Testis (tissue), 2 donors: ENCODE measurements at regions not wholly inside any gene's neighbourhood (a gene's known extent, or its start where the extent isn't known, plus 50 kb on each side); places are given as distances from the start of the nearest gene placed in this dataset.

Experiments
- DNase-seq: peaks from one replicate; pipeline ENCODE4 v3.0.0-alpha.2; 2019
- H3K27ac ChIP-seq, 2 donors: fragments of 200-600 bp; sonication (generic); one replicate each; pipeline ENCODE4 v1.5.1; 2019
- H3K27me3 ChIP-seq: fragments of 200-600 bp; sonication (generic); one replicate; pipeline ENCODE4 v1.5.1; 2019
- H3K36me3 ChIP-seq: fragments of 200-600 bp; sonication (generic); one replicate; pipeline ENCODE4 v1.5.1; 2017; ENCODE audit warnings: low read depth; ENCODE audit errors: missing control alignments
- H3K4me1 ChIP-seq: fragments of 200-600 bp; sonication (generic); one replicate; pipeline ENCODE4 v1.5.1; 2019
- H3K4me3 ChIP-seq, 2 donors: fragments of 200-600 bp; sonication (generic); one replicate each; pipeline ENCODE4 v1.5.1; 2017 to 2019
- H3K9me3 ChIP-seq: fragments of 200-600 bp; sonication (generic); one replicate; pipeline ENCODE4 v1.5.1; 2017
- POLR2A ChIP-seq: fragments of 450-650 bp; IDR thresholded peaks from one replicate; pipeline ENCODE4 v1.6.1; 2017; ENCODE audit warnings: antibody characterized with exemption, mild to moderate bottlenecking, moderate library complexity
- WGBS, 2 donors: methylation state at CpG; one replicate each; pipeline ENCODE4 v1.1.5; 2018; 5-methylcytosine and 5-hydroxymethylcytosine counted together
- intact Hi-C: fragments of 100-400 bp; cut with DNase I; formaldehyde crosslinking; loops from one replicate; pipeline ENCODE4 v1.15.1; 2023; ENCODE audit warnings: low total_unique reads
- TF ChIP-seq, protein P1 (sequence below), 3 experiments: fragments of 450-650 bp in 2 of 3; fragments of 200-600 bp in 1 of 3; sonication (generic) in 1 of 3; IDR thresholded peaks; one replicate each; pipeline ENCODE4 v1.5.1; 2016 to 2019; ENCODE audit warnings: antibody characterized with exemption in 3 of 3, mild to moderate bottlenecking in 2 of 3, moderate library complexity in 1 of 3

DNA sequence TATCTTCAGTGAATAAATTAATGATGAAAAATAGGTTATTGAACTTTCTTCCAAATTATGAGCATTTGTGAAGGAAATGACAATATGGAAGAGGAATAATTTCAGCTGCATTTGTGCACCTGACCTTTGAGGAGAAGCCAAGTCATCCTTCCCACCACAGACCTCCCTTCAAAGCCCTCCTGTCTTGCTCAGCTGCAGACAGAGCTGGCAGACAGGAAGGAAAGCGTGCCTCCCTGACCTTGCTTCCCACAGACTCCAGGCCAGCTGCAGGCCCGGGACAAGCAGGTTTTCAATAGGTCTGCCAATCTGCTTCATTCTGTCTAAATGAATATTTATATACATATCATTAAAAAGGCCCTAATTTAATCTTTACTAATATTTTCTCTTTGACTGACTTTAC is 152.9 kb upstream of the RBMS3 start:
- Histone ChIP-seq H3K27ac (no peak overlapping the region), H3K4me1 (no peaks in the 10 kb centered on the region), H3K36me3 (no peaks in the 10 kb centered on the region), H3K27me3 (no peaks in the 10 kb centered on the region), H3K9me3 (no peaks in the 10 kb centered on the region), H3K4me3 (no peak overlapping the region)
- intact Hi-C loops = no loop called here
- DNase-seq = no peak
- TF ChIP-seq POLR2A = no peak
- TF ChIP-seq, protein P1, sequence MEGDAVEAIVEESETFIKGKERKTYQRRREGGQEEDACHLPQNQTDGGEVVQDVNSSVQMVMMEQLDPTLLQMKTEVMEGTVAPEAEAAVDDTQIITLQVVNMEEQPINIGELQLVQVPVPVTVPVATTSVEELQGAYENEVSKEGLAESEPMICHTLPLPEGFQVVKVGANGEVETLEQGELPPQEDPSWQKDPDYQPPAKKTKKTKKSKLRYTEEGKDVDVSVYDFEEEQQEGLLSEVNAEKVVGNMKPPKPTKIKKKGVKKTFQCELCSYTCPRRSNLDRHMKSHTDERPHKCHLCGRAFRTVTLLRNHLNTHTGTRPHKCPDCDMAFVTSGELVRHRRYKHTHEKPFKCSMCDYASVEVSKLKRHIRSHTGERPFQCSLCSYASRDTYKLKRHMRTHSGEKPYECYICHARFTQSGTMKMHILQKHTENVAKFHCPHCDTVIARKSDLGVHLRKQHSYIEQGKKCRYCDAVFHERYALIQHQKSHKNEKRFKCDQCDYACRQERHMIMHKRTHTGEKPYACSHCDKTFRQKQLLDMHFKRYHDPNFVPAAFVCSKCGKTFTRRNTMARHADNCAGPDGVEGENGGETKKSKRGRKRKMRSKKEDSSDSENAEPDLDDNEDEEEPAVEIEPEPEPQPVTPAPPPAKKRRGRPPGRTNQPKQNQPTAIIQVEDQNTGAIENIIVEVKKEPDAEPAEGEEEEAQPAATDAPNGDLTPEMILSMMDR (IDR thresholded peaks at IDR 0.05) = no peak
- WGBS, 2 donors = 28 to 45% methylated on average over 2 of the region's 2 CpGs

DNA sequence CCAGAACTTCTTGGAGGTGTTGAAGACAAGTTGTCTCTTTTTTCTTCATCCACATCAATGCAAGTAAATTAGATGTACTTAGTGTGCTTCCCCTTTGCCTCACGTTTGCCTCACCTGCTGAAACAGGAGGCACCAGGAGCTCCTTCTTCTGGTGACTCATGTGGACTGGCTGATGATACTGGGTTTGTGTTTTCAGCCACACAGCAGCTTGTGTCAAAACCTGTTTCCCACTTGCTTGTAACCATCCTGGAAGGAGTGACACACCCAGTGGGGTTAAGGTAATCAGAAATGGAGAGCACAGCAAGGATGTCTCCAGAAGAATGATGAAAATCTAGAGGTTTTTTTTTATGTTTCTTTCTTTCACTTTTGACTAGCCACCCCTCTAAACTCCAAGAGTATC is 143.3 kb upstream of the RBMS3 start:
- H3K36me3 ChIP-seq = no peaks in the 10 kb centered on the region
- H3K27ac ChIP-seq = no peak overlapping the region
- WGBS, 2 donors = 89 to 100% methylated on average over 1 of the region's 1 CpG
- H3K4me3 ChIP-seq = no peak overlapping the region
- no peaks in the 10 kb centered on the region for H3K27me3 ChIP-seq
- H3K4me1 ChIP-seq = peaks cover 3% of the 10 kb centered on the region
- intact Hi-C loops = no loop called here
- no peaks in the 10 kb centered on the region for H3K9me3 ChIP-seq
- TF ChIP-seq, protein P1 (IDR thresholded peaks at IDR 0.05) = no peak
- no peak for TF ChIP-seq POLR2A
- DNase-seq = no peak

DNA sequence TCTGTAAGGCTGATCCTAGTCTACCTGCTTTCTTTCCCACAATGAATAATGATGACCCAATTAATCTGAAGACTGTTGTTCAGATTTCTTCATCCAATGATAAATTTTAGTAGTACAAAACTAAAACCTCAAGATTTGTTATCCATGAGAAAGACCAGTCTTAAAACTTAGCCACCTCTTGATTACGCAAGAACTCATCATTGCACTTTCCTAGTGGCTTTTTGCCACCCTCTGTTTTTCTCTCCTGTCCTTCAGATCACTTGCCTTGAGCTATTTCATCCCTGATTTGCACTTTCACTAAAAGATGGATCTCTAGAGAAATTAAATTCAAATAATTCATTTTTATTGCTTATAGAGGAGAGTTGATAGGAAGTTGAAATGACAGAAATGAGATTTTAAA is 142.7 kb upstream of the RBMS3 start:
- Histone ChIP-seq H3K27me3 (no peaks in the 10 kb centered on the region), H3K4me1 (peaks cover 3% of the 10 kb centered on the region), H3K27ac (no peak overlapping the region), H3K36me3 (no peaks in the 10 kb centered on the region), H3K9me3 (no peaks in the 10 kb centered on the region), H3K4me3 (no peak overlapping the region)
- WGBS, 2 donors = 85 to 96% methylated on average over 1 of the region's 1 CpG
- DNase-seq = no peak
- TF ChIP-seq, protein P1 (IDR thresholded peaks at IDR 0.05) = no peak
- no peak for TF ChIP-seq POLR2A
- intact Hi-C loops = no loop called here

DNA sequence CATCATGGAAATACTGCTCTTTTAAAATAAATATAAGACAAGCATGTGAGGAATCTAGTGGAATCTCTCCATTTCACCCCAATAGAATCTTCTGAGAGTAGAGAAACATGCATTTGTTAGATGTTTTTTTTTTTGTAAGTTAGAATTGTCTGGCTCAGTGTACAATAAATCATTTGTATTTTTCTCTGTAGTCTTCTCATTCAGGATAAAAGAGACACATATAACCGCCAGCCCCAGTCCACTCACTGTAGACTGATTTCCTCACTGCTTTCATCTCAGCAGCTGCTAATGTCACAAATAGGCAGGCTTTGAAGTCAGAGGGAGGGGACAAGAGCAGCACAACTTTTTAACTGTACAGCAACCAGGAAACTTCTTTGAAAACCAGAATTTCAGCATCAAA is 140.2 kb upstream of the RBMS3 start:
- no peak for DNase-seq

More for the DNA sequence above, 140.2 kb upstream of the RBMS3 start:
- WGBS, 2 donors = 13 to 42% methylated on average over 1 of the region's 1 CpG
- intact Hi-C loops = no loop called here
- Histone ChIP-seq H3K27me3 (no peaks in the 10 kb centered on the region), H3K4me3 (no peak overlapping the region), H3K9me3 (no peaks in the 10 kb centered on the region), H3K36me3 (no peaks in the 10 kb centered on the region), H3K27ac (peak overlapping the region in 1 of 2 donors; percentile 12), H3K4me1 (peaks cover 3% of the 10 kb centered on the region)
- TF ChIP-seq, protein P1 (IDR thresholded peaks at IDR 0.05) = no peak
- no peak for TF ChIP-seq POLR2A
